Neural crest cell (in vitro differentiated cells): ENCODE measurements at regions not wholly inside any gene's neighbourhood (a gene's known extent, or its start where the extent isn't known, plus 50 kb on each side); places are given as distances from the start of the nearest gene placed in this dataset.
"Not testable (repeated sequence)": the region's sequence is repeated elsewhere in the genome, so short reads cannot be mapped to it uniquely, and the experiment has no call there.

Experiments used
- DNase-seq: peaks from one replicate; pipeline ENCODE4 v3.0.0; 2021; ENCODE audit warnings: low read depth, mixed read lengths, low spot score
- H3K27ac Mint-ChIP-seq: one replicate; pipeline ENCODE4 v1.8.0; 2021; ENCODE audit warnings: mild to moderate bottlenecking, mixed read lengths; ENCODE audit not compliant: unreplicated experiment
- H3K27me3 Mint-ChIP-seq: 2 replicates; pipeline ENCODE4 v1.8.0; 2021; ENCODE audit warnings: low read depth, mild to moderate bottlenecking, mixed read lengths
- H3K36me3 Mint-ChIP-seq: 2 replicates; pipeline ENCODE4 v1.8.0; 2021; ENCODE audit warnings: low read depth, mild to moderate bottlenecking, mixed read lengths
- H3K4me1 Mint-ChIP-seq: 2 replicates; pipeline ENCODE4 v1.8.0; 2021; ENCODE audit warnings: mixed read lengths
- H3K4me3 Mint-ChIP-seq: one replicate; pipeline ENCODE4 v1.8.0; 2021; ENCODE audit warnings: mild to moderate bottlenecking, mixed read lengths
- H3K9me3 Mint-ChIP-seq: 2 replicates; pipeline ENCODE4 v1.8.0; 2021; ENCODE audit warnings: mixed read lengths
- CTCF ChIP-seq: fragments of 200-600 bp; sonication (generic); conservative IDR thresholded peaks from 2 replicates; pipeline ENCODE4 v1.5.0; 2021; ENCODE audit warnings: antibody characterized with exemption, mild to moderate bottlenecking

GRCh38 chr3:165983284-165983683 lies 146.1 kb upstream of the BCHE start:
- H3K27ac Mint-ChIP-seq: no peak overlapping the region
- no peaks in the 10 kb centered on the region for H3K9me3 Mint-ChIP-seq
- H3K4me1 Mint-ChIP-seq: peaks cover 10% of the 10 kb centered on the region
- H3K36me3 Mint-ChIP-seq: no peaks in the 10 kb centered on the region
- H3K4me3 Mint-ChIP-seq: no peak overlapping the region
- H3K27me3 Mint-ChIP-seq: no peaks in the 10 kb centered on the region
- no peak for TF ChIP-seq CTCF
- DNase-seq: no peak

GRCh38 chr3:165981318-165981717 lies 144.1 kb upstream of the BCHE start:
- no peaks in the 10 kb centered on the region for H3K9me3 Mint-ChIP-seq
- DNase-seq: no peak
- H3K36me3 Mint-ChIP-seq: no peaks in the 10 kb centered on the region
- peaks cover 10% of the 10 kb centered on the region for H3K4me1 Mint-ChIP-seq
- TF ChIP-seq CTCF: no peak
- no peak overlapping the region for H3K4me3 Mint-ChIP-seq
- no peak overlapping the region for H3K27ac Mint-ChIP-seq
- H3K27me3 Mint-ChIP-seq: no peaks in the 10 kb centered on the region

- not testable (repeated sequence) for H3K27ac Mint-ChIP-seq, H3K36me3 Mint-ChIP-seq, DNase-seq, H3K9me3 Mint-ChIP-seq, H3K4me3 Mint-ChIP-seq, H3K4me1 Mint-ChIP-seq, H3K27me3 Mint-ChIP-seq
Observed at GRCh38 chr3:165960825-165961224, 123.6 kb upstream of the BCHE start.

GRCh38 chr3:165954171-165954570 lies 116.9 kb upstream of the BCHE start:
- Mint-ChIP-seq H3K36me3 (no peaks in the 10 kb centered on the region), H3K27ac (no peak overlapping the region), H3K9me3 (peaks cover 5% of the 10 kb centered on the region), H3K4me3 (no peak overlapping the region), H3K27me3 (no peaks in the 10 kb centered on the region), H3K4me1 (no peaks in the 10 kb centered on the region)
- DNase-seq: no peak
- TF ChIP-seq CTCF: no peak

DNA sequence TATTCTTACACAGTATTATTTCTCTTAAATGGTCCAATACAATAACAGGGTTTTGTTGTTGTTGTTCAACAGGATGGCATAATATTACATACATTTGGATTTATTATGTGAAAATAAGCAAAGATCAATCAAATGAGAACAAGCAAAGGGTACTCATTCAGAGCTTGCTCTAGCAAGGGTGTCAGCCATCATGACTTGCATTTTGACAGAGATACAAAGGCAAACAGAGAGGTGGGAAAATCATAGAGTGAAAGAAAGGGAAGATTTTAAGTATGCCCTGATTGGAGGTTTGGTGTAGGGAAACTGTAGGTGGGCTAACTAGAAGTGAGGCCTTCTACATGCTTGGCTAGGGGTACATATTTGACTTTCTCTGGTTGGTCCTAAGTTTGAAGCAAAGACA lies 109.1 kb upstream of the BCHE start:
- H3K9me3 Mint-ChIP-seq: no peaks in the 10 kb centered on the region
- H3K4me1 Mint-ChIP-seq: no peaks in the 10 kb centered on the region
- no peaks in the 10 kb centered on the region for H3K36me3 Mint-ChIP-seq
- no peak for TF ChIP-seq CTCF
- H3K4me3 Mint-ChIP-seq: no peak overlapping the region
- no peak for DNase-seq
- H3K27ac Mint-ChIP-seq: no peak overlapping the region
- H3K27me3 Mint-ChIP-seq: no peaks in the 10 kb centered on the region

DNA sequence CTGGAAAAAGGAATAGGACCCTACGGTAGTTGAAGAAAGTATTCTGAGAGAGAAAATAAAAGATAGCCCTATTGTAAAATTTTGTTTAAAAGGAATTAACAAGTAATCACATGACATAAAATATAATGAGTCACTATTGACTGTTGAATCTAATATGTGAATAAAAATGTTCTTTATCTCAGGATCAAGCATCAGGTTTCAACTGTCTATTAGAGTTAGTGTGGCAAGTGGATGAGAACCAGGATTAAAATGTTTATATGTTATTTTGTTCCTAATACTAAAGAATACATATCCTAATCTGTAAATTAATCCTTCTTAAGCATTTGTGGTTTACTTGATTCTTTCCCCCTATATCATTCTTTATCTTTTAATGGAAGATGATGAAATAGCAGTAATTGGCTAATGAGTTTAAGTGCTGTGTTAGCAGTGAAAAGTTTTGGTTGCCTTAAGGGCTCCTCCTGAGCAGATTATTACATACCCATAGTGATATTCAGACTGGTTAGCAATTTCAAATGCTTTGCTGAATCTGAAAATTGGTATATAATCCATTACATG lies 101.8 kb upstream of the BCHE start:
- Mint-ChIP-seq H3K27ac (no peak overlapping the region), H3K27me3 (no peaks in the 10 kb centered on the region), H3K9me3 (peaks cover 8% of the 10 kb centered on the region), H3K4me3 (no peak overlapping the region), H3K4me1 (no peaks in the 10 kb centered on the region), H3K36me3 (no peaks in the 10 kb centered on the region)
- no peak for DNase-seq
- TF ChIP-seq CTCF: no peak

DNA sequence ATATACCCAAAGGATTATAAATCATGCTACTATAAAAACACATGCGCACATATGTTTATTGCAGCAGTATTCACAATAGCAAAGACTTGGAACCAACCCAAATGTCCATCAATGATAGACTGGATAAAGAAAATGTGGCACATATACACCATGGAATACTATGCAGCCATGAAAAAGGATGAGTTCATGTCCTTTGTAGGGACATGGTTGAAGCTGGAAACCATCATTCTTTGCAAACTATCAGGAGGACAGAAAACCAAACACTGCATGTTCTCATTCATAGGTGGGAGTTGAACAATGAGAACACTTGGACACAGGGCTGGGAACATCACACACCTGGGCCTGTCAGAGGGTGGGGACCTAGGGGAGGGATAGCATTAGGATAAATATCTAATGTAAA lies 98.9 kb upstream of the BCHE start:
- not testable (repeated sequence) for H3K27me3 Mint-ChIP-seq, H3K4me1 Mint-ChIP-seq, H3K27ac Mint-ChIP-seq, DNase-seq, H3K36me3 Mint-ChIP-seq, H3K4me3 Mint-ChIP-seq
- H3K9me3 Mint-ChIP-seq: peaks cover 10% of the 10 kb centered on the region

- H3K4me1 Mint-ChIP-seq, H3K36me3 Mint-ChIP-seq, DNase-seq, H3K27me3 Mint-ChIP-seq, H3K4me3 Mint-ChIP-seq, H3K9me3 Mint-ChIP-seq, H3K27ac Mint-ChIP-seq: not testable (repeated sequence)
Observed at GRCh38 chr3:165924301-165924791, 87.1 kb upstream of the BCHE start.
